Testis (tissue), 2 donors: ENCODE measurements at regions not wholly inside any gene's neighbourhood (a gene's known extent, or its start where the extent isn't known, plus 50 kb on each side); places are given as distances from the start of the nearest gene placed in this dataset.

Experiments
- DNase-seq: peaks from one replicate; pipeline ENCODE4 v3.0.0-alpha.2; 2019
- H3K27ac ChIP-seq, 2 donors: fragments of 200-600 bp; sonication (generic); one replicate each; pipeline ENCODE4 v1.5.1; 2019
- H3K27me3 ChIP-seq: fragments of 200-600 bp; sonication (generic); one replicate; pipeline ENCODE4 v1.5.1; 2019
- H3K36me3 ChIP-seq: fragments of 200-600 bp; sonication (generic); one replicate; pipeline ENCODE4 v1.5.1; 2017; ENCODE audit warnings: low read depth; ENCODE audit errors: missing control alignments
- H3K4me1 ChIP-seq: fragments of 200-600 bp; sonication (generic); one replicate; pipeline ENCODE4 v1.5.1; 2019
- H3K4me3 ChIP-seq, 2 donors: fragments of 200-600 bp; sonication (generic); one replicate each; pipeline ENCODE4 v1.5.1; 2017 to 2019
- H3K9me3 ChIP-seq: fragments of 200-600 bp; sonication (generic); one replicate; pipeline ENCODE4 v1.5.1; 2017
- CTCF ChIP-seq, 3 experiments: fragments of 450-650 bp in 2 of 3; fragments of 200-600 bp in 1 of 3; sonication (generic) in 1 of 3; IDR thresholded peaks; one replicate each; pipeline ENCODE4 v1.5.1; 2016 to 2019; ENCODE audit warnings: antibody characterized with exemption in 3 of 3, mild to moderate bottlenecking in 2 of 3, moderate library complexity in 1 of 3
- POLR2A ChIP-seq: fragments of 450-650 bp; IDR thresholded peaks from one replicate; pipeline ENCODE4 v1.6.1; 2017; ENCODE audit warnings: antibody characterized with exemption, mild to moderate bottlenecking, moderate library complexity
- WGBS, 2 donors: methylation state at CpG; one replicate each; pipeline ENCODE4 v1.1.5; 2018; 5-methylcytosine and 5-hydroxymethylcytosine counted together
- intact Hi-C: fragments of 100-400 bp; cut with DNase I; formaldehyde crosslinking; loops from one replicate; pipeline ENCODE4 v1.15.1; 2023; ENCODE audit warnings: low total_unique reads

GRCh38 chr10:64174666-64175255, 653.6 kb downstream of the REEP3 start:
- TF ChIP-seq CTCF (IDR thresholded peaks at IDR 0.05) (no peak), POLR2A (no peak)
- intact Hi-C loops, result no loop called here
- WGBS, 2 donors, result 51 to 58% methylated on average over 9 of the region's 9 CpGs
- no peak for DNase-seq
- H3K4me1 ChIP-seq, result peaks cover 6% of the 10 kb centered on the region
- no peaks in the 10 kb centered on the region for H3K36me3 ChIP-seq
- no peak overlapping the region for H3K4me3 ChIP-seq
- H3K9me3 ChIP-seq, result no peaks in the 10 kb centered on the region
- H3K27ac ChIP-seq, result no peak overlapping the region
- H3K27me3 ChIP-seq, result no peaks in the 10 kb centered on the region

GRCh38 chr10:64175271-64175962, 654.2 kb downstream of the REEP3 start:
- WGBS, 2 donors, result 66 to 72% methylated on average over 4 of the region's 4 CpGs
- H3K27ac ChIP-seq, result no peak overlapping the region
- no peaks in the 10 kb centered on the region for H3K27me3 ChIP-seq
- intact Hi-C loops, result no loop called here
- no peak for DNase-seq
- H3K9me3 ChIP-seq, result no peaks in the 10 kb centered on the region
- H3K4me3 ChIP-seq, result no peak overlapping the region
- no peaks in the 10 kb centered on the region for H3K36me3 ChIP-seq
- peaks cover 6% of the 10 kb centered on the region for H3K4me1 ChIP-seq
- no peak for TF ChIP-seq POLR2A
- TF ChIP-seq CTCF (IDR thresholded peaks at IDR 0.05), result no peak

DNA sequence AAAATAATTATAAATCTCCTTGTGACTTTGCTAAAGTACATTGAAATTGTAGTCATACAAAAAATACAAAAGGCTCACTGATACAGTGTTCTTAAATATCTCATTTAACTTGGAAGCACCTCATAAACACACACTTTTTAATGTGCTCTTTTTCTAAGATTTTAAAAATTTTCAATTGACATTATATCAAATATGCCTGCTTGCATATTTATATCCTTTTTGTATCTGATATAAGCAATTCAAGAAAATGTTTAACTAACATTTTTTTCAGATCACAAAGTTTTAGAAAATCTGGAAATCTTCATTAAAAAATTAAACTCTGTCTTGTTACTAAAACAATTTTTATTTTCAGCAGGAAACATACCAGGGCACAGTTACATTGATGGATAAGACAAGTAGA, 661.5 kb downstream of the REEP3 start:
- Histone ChIP-seq H3K4me3 (no peak overlapping the region), H3K4me1 (no peaks in the 10 kb centered on the region), H3K9me3 (no peaks in the 10 kb centered on the region), H3K27me3 (no peaks in the 10 kb centered on the region), H3K36me3 (no peaks in the 10 kb centered on the region), H3K27ac (no peak overlapping the region)
- no peak for DNase-seq
- intact Hi-C loops, result no loop called here
- no peak for TF ChIP-seq POLR2A
- TF ChIP-seq CTCF (IDR thresholded peaks at IDR 0.05), result no peak

GRCh38 chr10:64191286-64191685, 670.1 kb downstream of the REEP3 start:
- intact Hi-C loops, result no loop called here
- Histone ChIP-seq H3K27me3 (no peaks in the 10 kb centered on the region), H3K36me3 (no peaks in the 10 kb centered on the region), H3K4me3 (no peak overlapping the region), H3K4me1 (no peaks in the 10 kb centered on the region), H3K9me3 (no peaks in the 10 kb centered on the region), H3K27ac (no peak overlapping the region)
- DNase-seq, result no peak
- WGBS, 2 donors, result 59 to 66% methylated on average over 3 of the region's 3 CpGs
- no peak for TF ChIP-seq POLR2A
- TF ChIP-seq CTCF (IDR thresholded peaks at IDR 0.05), result no peak
